ENCODE measurements at regions not wholly inside any gene's neighbourhood (a gene's known extent, or its start where the extent isn't known, plus 50 kb on each side); places are given as distances from the start of the nearest gene placed in this dataset.
"Not testable (repeated sequence)": the region's sequence is repeated elsewhere in the genome, so short reads cannot be mapped to it uniquely, and the experiment has no call there.

- Histone ChIP-seq H3K4me3 (no peak overlapping the region), H3K36me3 (no peaks in the 10 kb centered on the region), H3K9me3 (no peaks in the 10 kb centered on the region), H3K4me1 (no peaks in the 10 kb centered on the region), H3K27me3 (no peaks in the 10 kb centered on the region), H3K27ac (no peak overlapping the region)
- no peak for DNase-seq
- no peak for TF ChIP-seq POLR2A (IDR thresholded peaks at IDR 0.05)
- no peak for TF ChIP-seq CTCF (IDR thresholded peaks at IDR 0.05)
- intact Hi-C loops (cut with DNase I) = no loop called here
- 76 to 80% methylated on average over 1 of the region's 1 CpG for WGBS, 2 donors
Measured at GRCh38 chr6:74482180-74482579, 723.7 kb downstream of the COL12A1 start.

GRCh38 chr6:74480561-74480960 lies 725.3 kb downstream of the COL12A1 start:
- no peaks in the 10 kb centered on the region for H3K4me1 ChIP-seq
- H3K27ac ChIP-seq = no peak overlapping the region
- WGBS, 2 donors = 77 to 78% methylated on average over 2 of the region's 2 CpGs
- intact Hi-C loops (cut with DNase I) = no loop called here
- no peak overlapping the region for H3K4me3 ChIP-seq
- H3K27me3 ChIP-seq = no peaks in the 10 kb centered on the region
- H3K9me3 ChIP-seq = no peaks in the 10 kb centered on the region
- H3K36me3 ChIP-seq = no peaks in the 10 kb centered on the region
- TF ChIP-seq CTCF (IDR thresholded peaks at IDR 0.05) = no peak
- TF ChIP-seq POLR2A (IDR thresholded peaks at IDR 0.05) = no peak
- no peak for DNase-seq

GRCh38 chr6:74479960-74480359 lies 725.9 kb downstream of the COL12A1 start:
- TF ChIP-seq CTCF (IDR thresholded peaks at IDR 0.05) (no peak), POLR2A (IDR thresholded peaks at IDR 0.05) (no peak)
- WGBS, 2 donors = 88 to 92% methylated on average over 7 to 8 of the region's 8 CpGs
- no peaks in the 10 kb centered on the region for H3K9me3 ChIP-seq
- no peak overlapping the region for H3K27ac ChIP-seq
- no peaks in the 10 kb centered on the region for H3K4me1 ChIP-seq
- intact Hi-C loops (cut with DNase I) = no loop called here
- no peaks in the 10 kb centered on the region for H3K36me3 ChIP-seq
- no peaks in the 10 kb centered on the region for H3K27me3 ChIP-seq
- no peak overlapping the region for H3K4me3 ChIP-seq
- no peak for DNase-seq

- no peaks in the 10 kb centered on the region for H3K27me3 ChIP-seq
- H3K4me3 ChIP-seq = no peak overlapping the region
- no peaks in the 10 kb centered on the region for H3K36me3 ChIP-seq
- no peak for DNase-seq
- intact Hi-C loops (cut with DNase I) = no loop called here
- TF ChIP-seq CTCF (IDR thresholded peaks at IDR 0.05) (no peak), POLR2A (IDR thresholded peaks at IDR 0.05) (no peak)
- no peaks in the 10 kb centered on the region for H3K9me3 ChIP-seq
- no peak overlapping the region for H3K27ac ChIP-seq
- peaks cover 0 to 4% (median 0%) of the 10 kb centered on the region in 3 donors for H3K4me1 ChIP-seq
- WGBS, 2 donors = 43 to 83% methylated on average over 2 to 3 of the region's 4 CpGs
Measured at GRCh38 chr6:74479420-74479819, 726.4 kb downstream of the COL12A1 start.

GRCh38 chr6:74474046-74474445 lies 731.8 kb downstream of the COL12A1 start:
- Histone ChIP-seq H3K4me1 (peaks cover 0 to 16% (median 0%) of the 10 kb centered on the region in 3 donors), H3K27ac (peak overlapping the region in 3 of 4 donors; percentile 7 to 49 (median 44))
- H3K36me3 ChIP-seq; DNase-seq; H3K4me3 ChIP-seq; intact Hi-C loops (cut with DNase I); H3K27me3 ChIP-seq; H3K9me3 ChIP-seq: not testable (repeated sequence)
- WGBS, 2 donors = 56 to 72% methylated on average over 10 of the region's 10 CpGs

- H3K9me3 ChIP-seq; H3K36me3 ChIP-seq; H3K4me3 ChIP-seq; DNase-seq; intact Hi-C loops (cut with DNase I); H3K27me3 ChIP-seq; H3K27ac ChIP-seq; H3K4me1 ChIP-seq: not testable (repeated sequence)
- WGBS, 2 donors = 92 to 93% methylated on average over 9 to 14 of the region's 15 CpGs
Measured at GRCh38 chr6:74468552-74468951, 737.3 kb downstream of the COL12A1 start.
